DLD1 (cell line): ENCODE measurements at regions not wholly inside any gene's neighbourhood (a gene's known extent, or its start where the extent isn't known, plus 50 kb on each side); places are given as distances from the start of the nearest gene placed in this dataset.

ENCODE experiments used
- in situ Hi-C: cut with HindIII; loops from 2 replicates; pipeline ENCODE4 v1.10.0; 2017; ENCODE audit warnings: low sequenced_read_pairs

- in situ Hi-C loops: no loop called here
Measured at GRCh38 chr4:178693816-178694215, 1251.6 kb upstream of the AGA start.

- in situ Hi-C loops: no loop called here
Measured at GRCh38 chr4:178696515-178696914, 1254.3 kb upstream of the AGA start.

- in situ Hi-C loops: no loop called here
Measured at GRCh38 chr4:178712486-178712885, 1270.2 kb upstream of the AGA start.

- in situ Hi-C loops: no loop called here
Measured at GRCh38 chr4:178738026-178738425, 1295.8 kb upstream of the AGA start.

GRCh38 chr4:178745203-178745602 lies 1303.0 kb upstream of the AGA start:
- in situ Hi-C loops: no loop called here

- in situ Hi-C loops: no loop called here
Measured at GRCh38 chr4:178752954-178753525, 1310.8 kb upstream of the AGA start.

- in situ Hi-C loops: no loop called here
Measured at GRCh38 chr4:178778496-178778895, 1336.3 kb upstream of the AGA start.

- in situ Hi-C loops: no loop called here
Measured at GRCh38 chr4:178781779-178782178, 1339.5 kb upstream of the AGA start.

GRCh38 chr4:178784491-178784890 lies 1342.3 kb upstream of the AGA start:
- in situ Hi-C loops: no loop called here

- in situ Hi-C loops: no loop called here
Measured at GRCh38 chr4:178789279-178789678, 1347.0 kb upstream of the AGA start.

- in situ Hi-C loops: no loop called here
Measured at GRCh38 chr4:178799204-178799603, 1357.0 kb upstream of the AGA start.

GRCh38 chr4:178808106-178808505 lies 1365.9 kb upstream of the AGA start:
- in situ Hi-C loops: no loop called here

GRCh38 chr4:178809921-178810320 lies 1367.7 kb upstream of the AGA start:
- in situ Hi-C loops: no loop called here

GRCh38 chr4:178811356-178811755 lies 1369.1 kb upstream of the AGA start:
- in situ Hi-C loops: no loop called here

- in situ Hi-C loops: no loop called here
Measured at GRCh38 chr4:178812866-178813265, 1370.6 kb upstream of the AGA start.

- in situ Hi-C loops: no loop called here
Measured at GRCh38 chr4:178814908-178815307, 1372.7 kb upstream of the AGA start.

GRCh38 chr4:178823673-178824295 lies 1381.5 kb upstream of the AGA start:
- in situ Hi-C loops: no loop called here

- in situ Hi-C loops: no loop called here
Measured at GRCh38 chr4:178836865-178837264, 1394.6 kb upstream of the AGA start.

- in situ Hi-C loops: no loop called here
Measured at GRCh38 chr4:178838776-178839175, 1396.5 kb upstream of the AGA start.

GRCh38 chr4:178856139-178856800 lies 1414.0 kb upstream of the AGA start:
- in situ Hi-C loops: no loop called here

GRCh38 chr4:178871476-178871875 lies 1429.2 kb upstream of the AGA start:
- in situ Hi-C loops: no loop called here

GRCh38 chr4:178881937-178882336 lies 1439.7 kb upstream of the AGA start:
- in situ Hi-C loops: no loop called here
